Chondrocyte (in vitro differentiated cells): ENCODE measurements at regions not wholly inside any gene's neighbourhood (a gene's known extent, or its start where the extent isn't known, plus 50 kb on each side); places are given as distances from the start of the nearest gene placed in this dataset.
A peak's percentile ranks its signal among the peaks of the same experiment; 100 is the strongest.

ENCODE experiments used
- DNase-seq: peaks from one replicate; pipeline ENCODE4 v3.0.0; 2021; ENCODE audit warnings: mixed read lengths, low spot score
- H3K27ac Mint-ChIP-seq: one replicate; pipeline ENCODE4 v1.8.0; 2021; ENCODE audit warnings: mild to moderate bottlenecking, moderate library complexity, mixed read lengths; ENCODE audit not compliant: unreplicated experiment
- H3K27me3 Mint-ChIP-seq: 2 replicates; pipeline ENCODE4 v1.8.0; 2021; ENCODE audit warnings: low read depth, mixed read lengths
- H3K36me3 Mint-ChIP-seq: 2 replicates; pipeline ENCODE4 v1.8.0; 2021; ENCODE audit warnings: low read depth, mixed read lengths
- H3K4me1 Mint-ChIP-seq: 2 replicates; pipeline ENCODE4 v1.8.0; 2021; ENCODE audit warnings: low read depth, mild to moderate bottlenecking, mixed read lengths
- H3K4me3 Mint-ChIP-seq: one replicate; pipeline ENCODE4 v1.8.0; 2021; ENCODE audit warnings: mild to moderate bottlenecking, moderate library complexity, mixed read lengths; ENCODE audit not compliant: unreplicated experiment
- H3K9me3 Mint-ChIP-seq: 2 replicates; pipeline ENCODE4 v1.8.0; 2021; ENCODE audit warnings: low read depth, mixed read lengths
- TF ChIP-seq, protein P1 (sequence below): fragments of 200-600 bp; sonication (generic); IDR thresholded peaks from 2 replicates; pipeline ENCODE4 v1.5.0; 2021; ENCODE audit warnings: antibody characterized with exemption, mild to moderate bottlenecking, moderate library complexity

DNA sequence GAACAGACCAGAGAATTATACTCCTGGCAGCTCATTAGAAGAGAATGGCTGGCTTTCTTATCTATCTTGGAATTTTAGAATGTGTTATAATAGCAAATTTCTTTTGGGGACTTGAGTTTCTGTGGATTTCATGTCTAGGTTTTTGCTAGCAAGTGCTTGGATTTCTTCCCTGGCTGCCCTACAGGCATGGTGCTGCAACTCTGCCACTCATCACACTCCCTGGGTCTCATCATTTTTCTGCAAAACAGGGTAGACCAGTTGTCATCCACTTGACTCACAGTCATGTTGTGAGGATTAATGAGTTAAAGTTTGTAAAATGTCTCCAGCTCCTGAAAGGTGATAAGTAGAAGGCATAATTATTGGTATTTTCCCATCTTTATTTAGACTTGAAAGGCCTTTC, 60.7 kb upstream of the LCORL start:
- H3K9me3 Mint-ChIP-seq: peaks cover 4% of the 10 kb centered on the region
- H3K4me3 Mint-ChIP-seq: no peak overlapping the region
- peaks cover 6% of the 10 kb centered on the region for H3K27me3 Mint-ChIP-seq
- TF ChIP-seq, protein P1, sequence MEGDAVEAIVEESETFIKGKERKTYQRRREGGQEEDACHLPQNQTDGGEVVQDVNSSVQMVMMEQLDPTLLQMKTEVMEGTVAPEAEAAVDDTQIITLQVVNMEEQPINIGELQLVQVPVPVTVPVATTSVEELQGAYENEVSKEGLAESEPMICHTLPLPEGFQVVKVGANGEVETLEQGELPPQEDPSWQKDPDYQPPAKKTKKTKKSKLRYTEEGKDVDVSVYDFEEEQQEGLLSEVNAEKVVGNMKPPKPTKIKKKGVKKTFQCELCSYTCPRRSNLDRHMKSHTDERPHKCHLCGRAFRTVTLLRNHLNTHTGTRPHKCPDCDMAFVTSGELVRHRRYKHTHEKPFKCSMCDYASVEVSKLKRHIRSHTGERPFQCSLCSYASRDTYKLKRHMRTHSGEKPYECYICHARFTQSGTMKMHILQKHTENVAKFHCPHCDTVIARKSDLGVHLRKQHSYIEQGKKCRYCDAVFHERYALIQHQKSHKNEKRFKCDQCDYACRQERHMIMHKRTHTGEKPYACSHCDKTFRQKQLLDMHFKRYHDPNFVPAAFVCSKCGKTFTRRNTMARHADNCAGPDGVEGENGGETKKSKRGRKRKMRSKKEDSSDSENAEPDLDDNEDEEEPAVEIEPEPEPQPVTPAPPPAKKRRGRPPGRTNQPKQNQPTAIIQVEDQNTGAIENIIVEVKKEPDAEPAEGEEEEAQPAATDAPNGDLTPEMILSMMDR: no peak
- no peaks in the 10 kb centered on the region for H3K36me3 Mint-ChIP-seq
- H3K4me1 Mint-ChIP-seq: no peaks in the 10 kb centered on the region
- H3K27ac Mint-ChIP-seq: no peak overlapping the region
- DNase-seq: no peak

DNA sequence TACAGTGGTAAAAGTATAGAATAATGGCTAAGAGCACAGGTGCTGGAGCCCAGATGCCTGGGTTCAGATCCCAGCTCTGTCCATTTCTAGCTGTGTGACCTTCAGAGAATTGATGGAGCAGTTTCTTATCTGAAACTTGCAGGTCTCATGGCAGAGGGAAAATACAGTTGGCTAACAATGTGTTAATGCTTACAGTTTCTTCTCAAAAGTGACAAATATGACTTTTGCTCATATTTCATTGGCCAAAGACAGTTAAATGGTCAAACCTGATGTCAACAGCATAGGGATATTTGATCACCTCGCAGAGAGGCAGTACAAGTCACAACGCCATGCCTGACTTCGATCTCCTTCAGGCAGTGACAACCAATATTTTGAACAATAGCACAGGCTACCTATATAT, 60.2 kb upstream of the LCORL start:
- TF ChIP-seq, protein P1: no peak
- no peaks in the 10 kb centered on the region for H3K36me3 Mint-ChIP-seq
- no peak overlapping the region for H3K27ac Mint-ChIP-seq
- peaks cover 6% of the 10 kb centered on the region for H3K27me3 Mint-ChIP-seq
- no peak for DNase-seq
- H3K4me3 Mint-ChIP-seq: no peak overlapping the region
- no peaks in the 10 kb centered on the region for H3K4me1 Mint-ChIP-seq
- no peaks in the 10 kb centered on the region for H3K9me3 Mint-ChIP-seq

DNA sequence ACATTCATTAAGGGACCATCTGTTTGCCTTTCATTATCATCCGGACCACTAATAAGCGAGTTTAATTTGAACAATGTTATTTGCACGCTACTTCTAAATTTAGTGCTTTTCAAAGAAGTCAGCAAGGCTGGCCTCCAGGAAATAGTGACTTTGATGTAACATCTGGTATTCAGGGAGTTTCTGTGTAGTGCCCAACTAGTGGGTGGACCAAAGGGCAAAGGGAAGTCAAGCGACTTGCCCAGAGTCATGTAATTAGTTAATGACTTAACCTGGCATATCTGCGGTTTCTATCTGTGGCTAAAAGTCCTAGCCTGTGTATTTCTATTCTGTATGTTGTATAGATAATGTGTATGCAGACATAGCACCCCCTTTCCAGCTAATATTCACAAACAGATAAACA, 56.3 kb upstream of the LCORL start:
- TF ChIP-seq, protein P1: no peak
- Mint-ChIP-seq H3K27me3 (no peaks in the 10 kb centered on the region), H3K36me3 (no peaks in the 10 kb centered on the region), H3K9me3 (peaks cover 2% of the 10 kb centered on the region), H3K4me1 (no peaks in the 10 kb centered on the region), H3K27ac (no peak overlapping the region), H3K4me3 (no peak overlapping the region)
- DNase-seq: no peak

DNA sequence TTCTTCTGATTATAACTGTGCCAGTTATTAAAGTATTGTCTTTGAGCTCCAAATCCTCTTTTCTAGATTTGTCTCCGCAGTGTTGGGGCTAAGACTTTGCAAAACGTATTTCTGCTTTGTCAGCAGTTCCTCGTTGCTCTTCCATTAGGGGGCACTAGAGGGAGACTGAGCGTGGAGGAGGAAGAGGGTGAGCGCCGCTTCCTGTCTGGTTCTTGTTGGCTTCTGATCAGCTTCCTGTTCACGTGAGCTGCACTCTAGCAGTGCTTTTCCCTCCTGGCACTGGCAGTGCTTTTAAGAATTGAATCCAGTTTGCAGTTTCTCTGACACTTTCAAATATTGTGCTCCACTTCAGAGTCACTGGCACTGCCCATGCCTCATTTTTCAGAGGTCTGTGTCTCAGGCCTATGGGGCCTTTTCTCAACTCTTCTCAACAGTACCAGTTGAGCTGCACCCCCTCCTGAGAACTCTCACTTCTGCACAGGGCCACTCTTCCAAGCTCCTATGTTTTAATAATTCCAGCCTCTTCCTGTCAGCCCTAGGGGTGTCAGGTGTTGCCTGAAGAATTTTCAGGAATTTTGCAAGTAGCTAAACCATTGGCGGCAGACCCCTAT, 54.4 kb upstream of the LCORL start:
- peaks cover 2% of the 10 kb centered on the region for H3K9me3 Mint-ChIP-seq
- no peak for DNase-seq
- no peaks in the 10 kb centered on the region for H3K4me1 Mint-ChIP-seq
- TF ChIP-seq, protein P1: peak; percentile 39
- H3K27ac Mint-ChIP-seq: no peak overlapping the region
- H3K4me3 Mint-ChIP-seq: no peak overlapping the region
- H3K36me3 Mint-ChIP-seq: no peaks in the 10 kb centered on the region
- peaks cover 7% of the 10 kb centered on the region for H3K27me3 Mint-ChIP-seq

DNA sequence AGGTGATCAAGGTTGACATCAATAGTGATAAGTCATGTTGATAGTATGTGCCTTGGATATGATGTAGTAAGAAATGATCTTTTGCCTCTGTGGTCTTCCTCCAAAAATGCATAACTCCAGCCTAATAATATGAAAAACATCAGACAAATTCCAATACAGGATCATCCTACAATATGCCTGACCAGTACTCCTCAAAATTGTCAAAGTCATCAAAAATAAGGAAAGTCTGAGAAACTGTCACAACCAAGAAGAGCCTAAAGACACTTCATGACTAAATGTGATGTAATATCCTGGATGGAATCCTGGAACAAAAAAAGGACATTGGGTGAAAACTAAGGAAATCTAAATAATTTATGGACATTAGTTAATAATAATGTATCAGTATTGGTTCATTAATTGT, 50.3 kb upstream of the LCORL start:
- Mint-ChIP-seq H3K4me3 (no peak overlapping the region), H3K36me3 (no peaks in the 10 kb centered on the region), H3K9me3 (peaks cover 2% of the 10 kb centered on the region), H3K27me3 (peaks cover 21% of the 10 kb centered on the region), H3K27ac (no peak overlapping the region), H3K4me1 (no peaks in the 10 kb centered on the region)
- TF ChIP-seq, protein P1: no peak
- no peak for DNase-seq
